ENCODE measurements at regions not wholly inside any gene's neighbourhood (a gene's known extent, or its start where the extent isn't known, plus 50 kb on each side); places are given as distances from the start of the nearest gene placed in this dataset.

- Mint-ChIP-seq H3K36me3 (no peaks in the 10 kb centered on the region), H3K27ac (no peak overlapping the region), H3K27me3 (ENCODE audit: low read depth in 2 of 2) (no peaks in the 10 kb centered on the region), H3K4me1 (no peaks in the 10 kb centered on the region), H3K9me3 (no peaks in the 10 kb centered on the region), H3K4me3 (no peak overlapping the region)
- Histone ChIP-seq H3K4me1 (ENCODE audit: control insufficient read depth, insufficient read depth, low read length) (no peaks in the 10 kb centered on the region), H3K27me3 (ENCODE audit: control insufficient read depth, insufficient read depth, low read length) (no peaks in the 10 kb centered on the region), H3K36me3 (ENCODE audit: control insufficient read depth, insufficient read depth, low read length) (no peaks in the 10 kb centered on the region), H3K9me3 (ENCODE audit: control insufficient read depth, insufficient read depth, low read length) (no peaks in the 10 kb centered on the region), H3K4me3 (ENCODE audit: low read length) (no peak overlapping the region), H3K27ac (ENCODE audit: low read length) (no peak overlapping the region)
- intact Hi-C loops (cut with micrococcal nuclease): no loop called here
- DNase-seq: no peak
- ATAC-seq: no peak
- TF ChIP-seq, protein P1, sequence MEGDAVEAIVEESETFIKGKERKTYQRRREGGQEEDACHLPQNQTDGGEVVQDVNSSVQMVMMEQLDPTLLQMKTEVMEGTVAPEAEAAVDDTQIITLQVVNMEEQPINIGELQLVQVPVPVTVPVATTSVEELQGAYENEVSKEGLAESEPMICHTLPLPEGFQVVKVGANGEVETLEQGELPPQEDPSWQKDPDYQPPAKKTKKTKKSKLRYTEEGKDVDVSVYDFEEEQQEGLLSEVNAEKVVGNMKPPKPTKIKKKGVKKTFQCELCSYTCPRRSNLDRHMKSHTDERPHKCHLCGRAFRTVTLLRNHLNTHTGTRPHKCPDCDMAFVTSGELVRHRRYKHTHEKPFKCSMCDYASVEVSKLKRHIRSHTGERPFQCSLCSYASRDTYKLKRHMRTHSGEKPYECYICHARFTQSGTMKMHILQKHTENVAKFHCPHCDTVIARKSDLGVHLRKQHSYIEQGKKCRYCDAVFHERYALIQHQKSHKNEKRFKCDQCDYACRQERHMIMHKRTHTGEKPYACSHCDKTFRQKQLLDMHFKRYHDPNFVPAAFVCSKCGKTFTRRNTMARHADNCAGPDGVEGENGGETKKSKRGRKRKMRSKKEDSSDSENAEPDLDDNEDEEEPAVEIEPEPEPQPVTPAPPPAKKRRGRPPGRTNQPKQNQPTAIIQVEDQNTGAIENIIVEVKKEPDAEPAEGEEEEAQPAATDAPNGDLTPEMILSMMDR (IDR thresholded peaks at IDR 0.05): no peak
- 41% methylated on average over 3 of the region's 3 CpGs for WGBS (ENCODE audit: insufficient coverage)
Measured at GRCh38 chr5:158573829-158574228, 525.9 kb downstream of the EBF1 start.

DNA sequence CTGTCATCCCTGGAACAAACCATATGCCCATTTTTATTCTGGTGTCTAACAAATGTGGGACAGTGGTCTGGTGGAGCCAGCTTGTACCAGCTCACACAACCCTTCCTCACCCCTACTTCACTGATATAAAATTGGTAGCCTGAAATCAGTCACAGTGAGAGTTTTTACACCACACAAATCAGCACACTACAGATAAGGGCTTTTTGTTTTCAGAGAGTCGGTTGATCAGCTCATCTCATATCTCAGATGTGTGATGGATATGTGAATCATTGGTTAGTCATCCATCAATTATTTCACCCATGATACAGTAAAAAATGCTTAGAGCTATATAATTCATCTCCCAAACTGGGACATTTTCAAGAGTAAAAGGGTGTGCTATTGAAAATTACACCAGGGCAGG lies 529.2 kb downstream of the EBF1 start:
- no peaks in the 10 kb centered on the region for H3K4me1 Mint-ChIP-seq
- H3K27me3 ChIP-seq (ENCODE audit: control insufficient read depth, insufficient read depth, low read length): no peaks in the 10 kb centered on the region
- intact Hi-C loops (cut with micrococcal nuclease): no loop called here

GRCh38 chr5:158569534-158569933 lies 530.2 kb downstream of the EBF1 start:
- no peaks in the 10 kb centered on the region for H3K9me3 Mint-ChIP-seq
- Histone ChIP-seq H3K36me3 (ENCODE audit: control insufficient read depth, insufficient read depth, low read length) (no peaks in the 10 kb centered on the region), H3K4me1 (ENCODE audit: control insufficient read depth, insufficient read depth, low read length) (no peaks in the 10 kb centered on the region), H3K27me3 (ENCODE audit: control insufficient read depth, insufficient read depth, low read length) (no peaks in the 10 kb centered on the region), H3K4me3 (ENCODE audit: low read length) (no peak overlapping the region), H3K27ac (ENCODE audit: low read length) (no peak overlapping the region), H3K9me3 (ENCODE audit: control insufficient read depth, insufficient read depth, low read length) (no peaks in the 10 kb centered on the region)
- TF ChIP-seq, protein P1 (IDR thresholded peaks at IDR 0.05): no peak
- no peaks in the 10 kb centered on the region for H3K27me3 Mint-ChIP-seq (ENCODE audit: low read depth in 2 of 2)
- no peaks in the 10 kb centered on the region for H3K36me3 Mint-ChIP-seq
- no peaks in the 10 kb centered on the region for H3K4me1 Mint-ChIP-seq
- intact Hi-C loops (cut with micrococcal nuclease): no loop called here
- no peak overlapping the region for H3K27ac Mint-ChIP-seq
- no peak for DNase-seq
- no peak for ATAC-seq
- H3K4me3 Mint-ChIP-seq: no peak overlapping the region
- 97% methylated on average over 4 of the region's 4 CpGs for WGBS (ENCODE audit: insufficient coverage)

More for the DNA sequence above, 529.2 kb downstream of the EBF1 start:
- no peaks in the 10 kb centered on the region for H3K9me3 ChIP-seq (ENCODE audit: control insufficient read depth, insufficient read depth, low read length)
- Mint-ChIP-seq H3K36me3 (no peaks in the 10 kb centered on the region), H3K27me3 (ENCODE audit: low read depth in 2 of 2) (no peaks in the 10 kb centered on the region), H3K4me3 (no peak overlapping the region), H3K27ac (no peak overlapping the region), H3K9me3 (no peaks in the 10 kb centered on the region)
- no peak for DNase-seq
- H3K36me3 ChIP-seq (ENCODE audit: control insufficient read depth, insufficient read depth, low read length): no peaks in the 10 kb centered on the region
- H3K27ac ChIP-seq (ENCODE audit: low read length): no peak overlapping the region
- TF ChIP-seq, protein P1 (IDR thresholded peaks at IDR 0.05): no peak
- no peaks in the 10 kb centered on the region for H3K4me1 ChIP-seq (ENCODE audit: control insufficient read depth, insufficient read depth, low read length)
- no peak for ATAC-seq
- no CpG with 5 or more reads among the region's 1 CpG for WGBS (ENCODE audit: insufficient coverage)
- no peak overlapping the region for H3K4me3 ChIP-seq (ENCODE audit: low read length)

GRCh38 chr5:158565017-158565789 lies 534.5 kb downstream of the EBF1 start:
- Histone ChIP-seq H3K4me3 (ENCODE audit: low read length) (no peak overlapping the region), H3K4me1 (ENCODE audit: control insufficient read depth, insufficient read depth, low read length) (peaks cover 2% of the 10 kb centered on the region), H3K27ac (ENCODE audit: low read length) (no peak overlapping the region), H3K36me3 (ENCODE audit: control insufficient read depth, insufficient read depth, low read length) (no peaks in the 10 kb centered on the region), H3K9me3 (ENCODE audit: control insufficient read depth, insufficient read depth, low read length) (no peaks in the 10 kb centered on the region), H3K27me3 (ENCODE audit: control insufficient read depth, insufficient read depth, low read length) (no peaks in the 10 kb centered on the region)
- Mint-ChIP-seq H3K4me1 (no peaks in the 10 kb centered on the region), H3K4me3 (no peak overlapping the region), H3K36me3 (no peaks in the 10 kb centered on the region), H3K27ac (no peak overlapping the region), H3K27me3 (ENCODE audit: low read depth in 2 of 2) (no peaks in the 10 kb centered on the region), H3K9me3 (peaks cover 0 to 6% of the 10 kb centered on the region in 2 donors)
- TF ChIP-seq, protein P1 (IDR thresholded peaks at IDR 0.05): no peak
- 71% methylated on average over 3 of the region's 3 CpGs for WGBS (ENCODE audit: insufficient coverage)
- ATAC-seq: no peak
- DNase-seq: no peak
- intact Hi-C loops (cut with micrococcal nuclease): no loop called here

Measured in natural killer cell (primary cell).